Prostate gland (tissue), 2 donors: ENCODE measurements at regions not wholly inside any gene's neighbourhood (a gene's known extent, or its start where the extent isn't known, plus 50 kb on each side); places are given as distances from the start of the nearest gene placed in this dataset.

Experiments used
- CTCF ChIP-seq, 4 experiments: fragments of 200-600 bp in 2 of 4; fragments of 450-650 bp in 2 of 4; sonication (generic) in 2 of 4; IDR thresholded peaks; 1 replicate in 3 of 4; 2 replicates in 1 of 4; pipeline ENCODE4 v1.5.1; 2016 to 2019; ENCODE audit warnings: antibody characterized with exemption in 4 of 4, mild to moderate bottlenecking in 2 of 4, moderate library complexity in 2 of 4
- POLR2A ChIP-seq: fragments of 450-650 bp; IDR thresholded peaks from one replicate; pipeline ENCODE4 v1.6.1; 2016; ENCODE audit warnings: antibody characterized with exemption, mild to moderate bottlenecking

GRCh38 chr2:155054712-155055111 is 356.2 kb downstream of the KCNJ3 start:
- TF ChIP-seq CTCF (IDR thresholded peaks at IDR 0.05): no peak
- no peak for TF ChIP-seq POLR2A
